K562 (cell line): ENCODE measurements at regions not wholly inside any gene's neighbourhood (a gene's known extent, or its start where the extent isn't known, plus 50 kb on each side); places are given as distances from the start of the nearest gene placed in this dataset.

Experiments
- BCOR ChIP-seq: fragments of 450-650 bp; IDR thresholded peaks from 2 replicates; pipeline ENCODE4 v1.6.1; 2016
- FOXA3 ChIP-seq, 2 experiments: fragments of 450-650 bp in 1 of 2; sonication (generic) in 1 of 2; formaldehyde crosslinking; IDR thresholded peaks in 1 of 2; conservative IDR thresholded peaks in 1 of 2; 2 replicates each; pipeline versions ENCODE4 v1.4.0 to v1.8.0; 2020 to 2022; ENCODE audit warnings: mild to moderate bottlenecking in 2 of 2, missing genetic modification reagents in 1 of 2
- HMBOX1 ChIP-seq: sonication (generic); IDR thresholded peaks from 2 replicates; pipeline ENCODE4 v1.6.1; 2016
- NR1H2 ChIP-seq: sonication (generic); formaldehyde crosslinking; IDR thresholded peaks from 2 replicates; pipeline ENCODE4 v1.4.0; 2020; ENCODE audit warnings: mild to moderate bottlenecking, missing genetic modification reagents
- SETDB1 ChIP-seq: IDR thresholded peaks from one replicate; pipeline ENCODE4 v1.6.1; 2012; ENCODE audit warnings: low read length, control low read depth, inconsistent platforms
- SIN3B ChIP-seq: fragments of 450-650 bp; IDR thresholded peaks from 2 replicates; pipeline ENCODE4 v1.6.1; 2017; ENCODE audit warnings: low read depth, mild to moderate bottlenecking, moderate library complexity
- STAT6 ChIP-seq: sonication (generic); formaldehyde crosslinking; IDR thresholded peaks from 2 replicates; pipeline ENCODE4 v1.8.1; 2023; ENCODE audit warnings: mild to moderate bottlenecking, missing genetic modification reagents
- ZBTB26 ChIP-seq: fragments of 450-650 bp; formaldehyde crosslinking; IDR thresholded peaks from 2 replicates; pipeline ENCODE4 v1.4.0; 2022; ENCODE audit warnings: missing genetic modification characterization
- ZFP91 ChIP-seq: sonication (generic); formaldehyde crosslinking; IDR thresholded peaks from 2 replicates; pipeline ENCODE4 v1.8.0; 2022; ENCODE audit warnings: mild to moderate bottlenecking, missing genetic modification reagents
- ZNF121 ChIP-seq: sonication (generic); formaldehyde crosslinking; conservative IDR thresholded peaks from 2 replicates; pipeline ENCODE4 v1.8.0; 2022; ENCODE audit warnings: missing genetic modification reagents
- ZNF212 ChIP-seq: fragments of 450-650 bp; formaldehyde crosslinking; IDR thresholded peaks from 2 replicates; pipeline ENCODE4 v1.4.0; 2020; ENCODE audit warnings: mild to moderate bottlenecking
- TF ChIP-seq, protein P1 (sequence below): IDR thresholded peaks from 2 replicates; pipeline ENCODE4 v1.6.1; 2014; ENCODE audit warnings: antibody characterized with exemption
- TF ChIP-seq, protein P2 (sequence below): fragments of 450-650 bp; IDR thresholded peaks from 2 replicates; pipeline ENCODE4 v1.6.1; 2016
- TF ChIP-seq, protein P3 (sequence below): fragments of 450-650 bp; IDR thresholded peaks from 2 replicates; pipeline ENCODE4 v1.6.1; 2018; ENCODE audit not compliant: partially characterized antibody

- TF ChIP-seq STAT6 (CRISPR knock-in tag): no peak
- TF ChIP-seq FOXA3 (CRISPR knock-in tag; conservative IDR thresholded peaks at IDR 0.05 in 1 of 2, IDR thresholded peaks at IDR 0.05 in 1 of 2): 0 out of 4 replicates have a peak, but pooled peaks of 1 of the 2 experiments have one; percentile 33
- no peak for TF ChIP-seq NR1H2 (CRISPR knock-in tag)
- TF ChIP-seq ZFP91 (CRISPR knock-in tag): no peak
- TF ChIP-seq ZBTB26 (CRISPR knock-in tag): no peak
- TF ChIP-seq BCOR: no peak
- no peak for TF ChIP-seq SIN3B
- no peak for TF ChIP-seq ZNF212
- peak; percentile 13; the same call in 1 of the 2 replicates for TF ChIP-seq HMBOX1
- TF ChIP-seq, protein P1, sequence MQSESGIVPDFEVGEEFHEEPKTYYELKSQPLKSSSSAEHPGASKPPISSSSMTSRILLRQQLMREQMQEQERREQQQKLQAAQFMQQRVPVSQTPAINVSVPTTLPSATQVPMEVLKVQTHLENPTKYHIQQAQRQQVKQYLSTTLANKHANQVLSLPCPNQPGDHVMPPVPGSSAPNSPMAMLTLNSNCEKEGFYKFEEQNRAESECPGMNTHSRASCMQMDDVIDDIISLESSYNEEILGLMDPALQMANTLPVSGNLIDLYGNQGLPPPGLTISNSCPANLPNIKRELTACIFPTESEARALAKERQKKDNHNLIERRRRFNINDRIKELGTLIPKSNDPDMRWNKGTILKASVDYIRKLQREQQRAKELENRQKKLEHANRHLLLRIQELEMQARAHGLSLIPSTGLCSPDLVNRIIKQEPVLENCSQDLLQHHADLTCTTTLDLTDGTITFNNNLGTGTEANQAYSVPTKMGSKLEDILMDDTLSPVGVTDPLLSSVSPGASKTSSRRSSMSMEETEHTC: no peak
- no peak for TF ChIP-seq SETDB1
- no peak for TF ChIP-seq ZNF121
- TF ChIP-seq, protein P2, sequence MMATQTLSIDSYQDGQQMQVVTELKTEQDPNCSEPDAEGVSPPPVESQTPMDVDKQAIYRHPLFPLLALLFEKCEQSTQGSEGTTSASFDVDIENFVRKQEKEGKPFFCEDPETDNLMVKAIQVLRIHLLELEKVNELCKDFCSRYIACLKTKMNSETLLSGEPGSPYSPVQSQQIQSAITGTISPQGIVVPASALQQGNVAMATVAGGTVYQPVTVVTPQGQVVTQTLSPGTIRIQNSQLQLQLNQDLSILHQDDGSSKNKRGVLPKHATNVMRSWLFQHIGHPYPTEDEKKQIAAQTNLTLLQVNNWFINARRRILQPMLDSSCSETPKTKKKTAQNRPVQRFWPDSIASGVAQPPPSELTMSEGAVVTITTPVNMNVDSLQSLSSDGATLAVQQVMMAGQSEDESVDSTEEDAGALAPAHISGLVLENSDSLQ: no peak
- TF ChIP-seq, protein P3, sequence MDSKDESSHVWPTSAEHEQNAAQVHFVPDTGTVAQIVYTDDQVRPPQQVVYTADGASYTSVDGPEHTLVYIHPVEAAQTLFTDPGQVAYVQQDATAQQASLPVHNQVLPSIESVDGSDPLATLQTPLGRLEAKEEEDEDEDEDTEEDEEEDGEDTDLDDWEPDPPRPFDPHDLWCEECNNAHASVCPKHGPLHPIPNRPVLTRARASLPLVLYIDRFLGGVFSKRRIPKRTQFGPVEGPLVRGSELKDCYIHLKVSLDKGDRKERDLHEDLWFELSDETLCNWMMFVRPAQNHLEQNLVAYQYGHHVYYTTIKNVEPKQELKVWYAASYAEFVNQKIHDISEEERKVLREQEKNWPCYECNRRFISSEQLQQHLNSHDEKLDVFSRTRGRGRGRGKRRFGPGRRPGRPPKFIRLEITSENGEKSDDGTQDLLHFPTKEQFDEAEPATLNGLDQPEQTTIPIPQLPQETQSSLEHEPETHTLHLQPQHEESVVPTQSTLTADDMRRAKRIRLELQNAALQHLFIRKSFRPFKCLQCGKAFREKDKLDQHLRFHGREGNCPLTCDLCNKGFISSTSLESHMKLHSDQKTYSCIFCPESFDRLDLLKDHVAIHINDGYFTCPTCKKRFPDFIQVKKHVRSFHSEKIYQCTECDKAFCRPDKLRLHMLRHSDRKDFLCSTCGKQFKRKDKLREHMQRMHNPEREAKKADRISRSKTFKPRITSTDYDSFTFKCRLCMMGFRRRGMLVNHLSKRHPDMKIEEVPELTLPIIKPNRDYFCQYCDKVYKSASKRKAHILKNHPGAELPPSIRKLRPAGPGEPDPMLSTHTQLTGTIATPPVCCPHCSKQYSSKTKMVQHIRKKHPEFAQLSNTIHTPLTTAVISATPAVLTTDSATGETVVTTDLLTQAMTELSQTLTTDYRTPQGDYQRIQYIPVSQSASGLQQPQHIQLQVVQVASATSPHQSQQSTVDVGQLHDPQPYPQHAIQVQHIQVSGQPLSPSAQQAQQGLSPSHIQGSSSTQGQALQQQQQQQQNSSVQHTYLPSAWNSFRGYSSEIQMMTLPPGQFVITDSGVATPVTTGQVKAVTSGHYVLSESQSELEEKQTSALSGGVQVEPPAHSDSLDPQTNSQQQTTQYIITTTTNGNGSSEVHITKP: no peak
Observed at GRCh38 chr4:153937289-153937688, 148.4 kb upstream of the SFRP2 start (continued).
